Transverse colon (tissue), 3 donors: ENCODE measurements at regions not wholly inside any gene's neighbourhood (a gene's known extent, or its start where the extent isn't known, plus 50 kb on each side); places are given as distances from the start of the nearest gene placed in this dataset.

ENCODE experiments used
- CTCF ChIP-seq, 5 experiments: fragments of 200-600 bp in 3 of 5; fragments of 450-650 bp in 2 of 5; sonication (generic) in 3 of 5; IDR thresholded peaks; 1 replicate in 2 of 5; 2 replicates in 3 of 5; pipeline ENCODE4 v1.5.1; 2016 to 2017; ENCODE audit warnings: antibody characterized with exemption in 5 of 5, inconsistent platforms in 3 of 5, mild to moderate bottlenecking in 2 of 5, moderate library complexity in 1 of 5
- POLR2A ChIP-seq: fragments of 450-650 bp; IDR thresholded peaks from one replicate; pipeline ENCODE4 v1.6.1; 2016; ENCODE audit warnings: antibody characterized with exemption, mild to moderate bottlenecking, moderate library complexity

- TF ChIP-seq CTCF (IDR thresholded peaks at IDR 0.05) (no peak), POLR2A (no peak)
Measured at GRCh38 chr2:45154606-45155155, 145.4 kb upstream of the SIX2 start.
